ENCODE measurements at regions not wholly inside any gene's neighbourhood (a gene's known extent, or its start where the extent isn't known, plus 50 kb on each side); places are given as distances from the start of the nearest gene placed in this dataset.

DNA sequence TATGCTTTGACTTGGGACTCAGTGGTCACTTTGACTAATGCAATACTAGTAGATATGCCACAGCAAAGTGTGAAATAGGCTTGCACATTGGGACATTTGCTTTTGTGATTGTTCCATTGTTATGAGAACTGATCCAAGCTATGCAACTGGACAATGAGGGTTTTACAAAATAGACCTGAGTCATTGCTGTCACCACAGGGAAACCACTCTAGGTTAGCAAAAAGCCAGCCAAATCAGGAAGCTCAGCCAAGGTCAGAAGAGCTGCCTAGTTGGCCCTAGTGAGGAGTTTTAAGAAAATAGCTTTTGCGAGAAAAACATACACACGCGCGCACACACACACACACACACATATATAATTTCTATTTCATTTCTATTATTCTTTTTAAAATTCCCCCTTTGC is 452.4 kb upstream of the CDH7 start:
- Histone ChIP-seq H3K27me3 (ENCODE audit: insufficient read depth, low read length) (no peaks in the 10 kb centered on the region), H2BK20ac (ENCODE audit: low read depth, low read length, poor library complexity, severe bottlenecking) (no peak overlapping the region), H3K79me1 (ENCODE audit: insufficient read depth, low read depth, low read length, poor library complexity, severe bottlenecking) (no peaks in the 10 kb centered on the region), H3K18ac (ENCODE audit: insufficient read length, low read depth, low read length) (no peak overlapping the region), H4K5ac (ENCODE audit: insufficient read length, low read depth, low read length) (no peak overlapping the region), H3K27ac (ENCODE audit: insufficient read length, low read depth, low read length) (no peak overlapping the region), H3K56ac (ENCODE audit: insufficient read length, low read depth, low read length) (no peak overlapping the region), H3K9me3 (ENCODE audit: control insufficient read depth, low read depth, low read length) (no peaks in the 10 kb centered on the region), H3K9ac (ENCODE audit: extremely low read depth, insufficient read length, low read length) (no peak overlapping the region), H4K8ac (replicated peaks; ENCODE audit: insufficient read length, low read depth, low read length) (no peak overlapping the region), H2BK12ac (ENCODE audit: insufficient read length, low read depth, low read length) (no peak overlapping the region), H3K23me2 (ENCODE audit: insufficient read length, low read depth, low read length, poor library complexity, severe bottlenecking) (no peaks in the 10 kb centered on the region), H3K4ac (ENCODE audit: low read depth, low read length) (no peak overlapping the region), H3K4me2 (ENCODE audit: insufficient read depth, insufficient read length, low read length) (no peak overlapping the region), H2BK15ac (ENCODE audit: low read depth, low read length) (no peak overlapping the region), H3T11ph (ENCODE audit: low read length) (no peak overlapping the region), H3K79me2 (ENCODE audit: insufficient read depth, low read length) (no peaks in the 10 kb centered on the region), H4K20me1 (ENCODE audit: control insufficient read depth, insufficient read depth, insufficient read length) (no peaks in the 10 kb centered on the region), H3K23ac (ENCODE audit: insufficient read length, low read depth, low read length) (no peak overlapping the region), H2AFZ (ENCODE audit: low read length) (no peak overlapping the region), H2BK5ac (ENCODE audit: insufficient read length, low read length) (no peak overlapping the region), H4K91ac (ENCODE audit: insufficient read length, low read depth, low read length) (no peak overlapping the region), H3K4me1 (ENCODE audit: insufficient read depth, low read length) (no peaks in the 10 kb centered on the region; the same call in 1 of the 2 replicates), H2AK5ac (ENCODE audit: insufficient read length, low read length) (no peak overlapping the region), H2BK120ac (ENCODE audit: low read depth, low read length, poor library complexity, severe bottlenecking) (no peak overlapping the region), H3K14ac (ENCODE audit: insufficient read depth, low read length) (no peak overlapping the region)
- TF ChIP-seq, protein P1, sequence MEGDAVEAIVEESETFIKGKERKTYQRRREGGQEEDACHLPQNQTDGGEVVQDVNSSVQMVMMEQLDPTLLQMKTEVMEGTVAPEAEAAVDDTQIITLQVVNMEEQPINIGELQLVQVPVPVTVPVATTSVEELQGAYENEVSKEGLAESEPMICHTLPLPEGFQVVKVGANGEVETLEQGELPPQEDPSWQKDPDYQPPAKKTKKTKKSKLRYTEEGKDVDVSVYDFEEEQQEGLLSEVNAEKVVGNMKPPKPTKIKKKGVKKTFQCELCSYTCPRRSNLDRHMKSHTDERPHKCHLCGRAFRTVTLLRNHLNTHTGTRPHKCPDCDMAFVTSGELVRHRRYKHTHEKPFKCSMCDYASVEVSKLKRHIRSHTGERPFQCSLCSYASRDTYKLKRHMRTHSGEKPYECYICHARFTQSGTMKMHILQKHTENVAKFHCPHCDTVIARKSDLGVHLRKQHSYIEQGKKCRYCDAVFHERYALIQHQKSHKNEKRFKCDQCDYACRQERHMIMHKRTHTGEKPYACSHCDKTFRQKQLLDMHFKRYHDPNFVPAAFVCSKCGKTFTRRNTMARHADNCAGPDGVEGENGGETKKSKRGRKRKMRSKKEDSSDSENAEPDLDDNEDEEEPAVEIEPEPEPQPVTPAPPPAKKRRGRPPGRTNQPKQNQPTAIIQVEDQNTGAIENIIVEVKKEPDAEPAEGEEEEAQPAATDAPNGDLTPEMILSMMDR (conservative IDR thresholded peaks at IDR 0.05): no peak
- H3K4me1 Mint-ChIP-seq: peaks cover 2 to 3% of the 10 kb centered on the region in 2 experiments; a peak in 3 of 4 replicates
- H3K27ac Mint-ChIP-seq: 0 out of 7 replicates have a peak overlapping the region, but pooled peaks of 1 of the 3 experiments have one; percentile 73
- no peaks in the 10 kb centered on the region for H3K36me3 Mint-ChIP-seq (ENCODE audit: insufficient read depth in 1 of 3, low read depth in 3 of 3)
- DNase-seq: no peak
- no peaks in the 10 kb centered on the region for H3K9me3 Mint-ChIP-seq
- no peak overlapping the region for H3K4me3 Mint-ChIP-seq
- no peaks in the 10 kb centered on the region for H3K27me3 Mint-ChIP-seq (ENCODE audit: low read depth)
- no CpG with 5 or more reads among the region's 4 CpGs for WGBS (ENCODE audit: extremely low coverage, insufficient read length, low lambda C conversion rate)
